ENCODE measurements at regions not wholly inside any gene's neighbourhood (a gene's known extent, or its start where the extent isn't known, plus 50 kb on each side); places are given as distances from the start of the nearest gene placed in this dataset.
"Not testable (repeated sequence)": the region's sequence is repeated elsewhere in the genome, so short reads cannot be mapped to it uniquely, and the experiment has no call there.

GRCh38 chr6:51159260-51159659 lies 340.6 kb downstream of the TFAP2B start:
- DNase-seq = not testable (repeated sequence)

GRCh38 chr6:51161752-51162151 lies 343.1 kb downstream of the TFAP2B start:
- DNase-seq = no peak

- DNase-seq = no peak
These were observed 345.3 kb downstream of the TFAP2B start for GRCh38 chr6:51163843-51164529.

GRCh38 chr6:51166914-51167313 lies 348.2 kb downstream of the TFAP2B start:
- DNase-seq = no peak

- no peak for DNase-seq
These were observed 348.8 kb downstream of the TFAP2B start for GRCh38 chr6:51167468-51167867.

- no peak for DNase-seq
These were observed 364.2 kb downstream of the TFAP2B start for GRCh38 chr6:51182827-51183226.

GRCh38 chr6:51184046-51184445 lies 365.4 kb downstream of the TFAP2B start:
- DNase-seq = no peak

GRCh38 chr6:51193163-51193562 lies 374.5 kb downstream of the TFAP2B start:
- not testable (repeated sequence) for DNase-seq

- no peak for DNase-seq
These were observed 380.5 kb downstream of the TFAP2B start for GRCh38 chr6:51199105-51199552.

GRCh38 chr6:51199733-51200260 lies 381.1 kb downstream of the TFAP2B start:
- no peak for DNase-seq

GRCh38 chr6:51200676-51201075 lies 382.0 kb downstream of the TFAP2B start:
- no peak for DNase-seq

- not testable (repeated sequence) for DNase-seq
These were observed 384.0 kb downstream of the TFAP2B start for GRCh38 chr6:51202653-51203052.

- no peak for DNase-seq
These were observed 384.8 kb downstream of the TFAP2B start for GRCh38 chr6:51203504-51203903.

- not testable (repeated sequence) for DNase-seq
These were observed 388.0 kb downstream of the TFAP2B start for GRCh38 chr6:51206686-51207085.

GRCh38 chr6:51209651-51210050 lies 391.0 kb downstream of the TFAP2B start:
- no peak for DNase-seq

GRCh38 chr6:51213811-51214210 lies 395.1 kb downstream of the TFAP2B start:
- DNase-seq = no peak

- no peak for DNase-seq
These were observed 395.8 kb downstream of the TFAP2B start for GRCh38 chr6:51214442-51214841.

- DNase-seq = no peak
These were observed 399.5 kb downstream of the TFAP2B start for GRCh38 chr6:51218181-51218580.

- DNase-seq = not testable (repeated sequence)
These were observed 406.0 kb downstream of the TFAP2B start for GRCh38 chr6:51224580-51225240.

- no peak for DNase-seq
These were observed 422.7 kb downstream of the TFAP2B start for GRCh38 chr6:51241376-51241775.

GRCh38 chr6:51249798-51250197 lies 431.1 kb downstream of the TFAP2B start:
- no peak for DNase-seq

GRCh38 chr6:51250317-51250716 lies 431.6 kb downstream of the TFAP2B start:
- no peak for DNase-seq

- DNase-seq = no peak
These were observed 439.3 kb downstream of the TFAP2B start for GRCh38 chr6:51257938-51258337.

GRCh38 chr6:51260003-51260402 lies 441.3 kb downstream of the TFAP2B start:
- DNase-seq = no peak
